OCI-LY3 (cell line): ENCODE measurements at regions not wholly inside any gene's neighbourhood (a gene's known extent, or its start where the extent isn't known, plus 50 kb on each side); places are given as distances from the start of the nearest gene placed in this dataset.

Experiments
- EZH2phosphoT487 ChIP-seq: fragments of 200-600 bp; shearing (Covaris generic); IDR thresholded peaks from 2 replicates; pipeline ENCODE4 v1.6.1; 2018; ENCODE audit warnings: antibody characterized with exemption, mixed run types, low read depth
- TF ChIP-seq, protein P1 (sequence below): fragments of 200-600, 300-600 bp; sonication (generic); IDR thresholded peaks from 2 replicates; pipeline ENCODE4 v1.5.1; 2014; ENCODE audit warnings: antibody characterized with exemption, low read length, low read depth

DNA sequence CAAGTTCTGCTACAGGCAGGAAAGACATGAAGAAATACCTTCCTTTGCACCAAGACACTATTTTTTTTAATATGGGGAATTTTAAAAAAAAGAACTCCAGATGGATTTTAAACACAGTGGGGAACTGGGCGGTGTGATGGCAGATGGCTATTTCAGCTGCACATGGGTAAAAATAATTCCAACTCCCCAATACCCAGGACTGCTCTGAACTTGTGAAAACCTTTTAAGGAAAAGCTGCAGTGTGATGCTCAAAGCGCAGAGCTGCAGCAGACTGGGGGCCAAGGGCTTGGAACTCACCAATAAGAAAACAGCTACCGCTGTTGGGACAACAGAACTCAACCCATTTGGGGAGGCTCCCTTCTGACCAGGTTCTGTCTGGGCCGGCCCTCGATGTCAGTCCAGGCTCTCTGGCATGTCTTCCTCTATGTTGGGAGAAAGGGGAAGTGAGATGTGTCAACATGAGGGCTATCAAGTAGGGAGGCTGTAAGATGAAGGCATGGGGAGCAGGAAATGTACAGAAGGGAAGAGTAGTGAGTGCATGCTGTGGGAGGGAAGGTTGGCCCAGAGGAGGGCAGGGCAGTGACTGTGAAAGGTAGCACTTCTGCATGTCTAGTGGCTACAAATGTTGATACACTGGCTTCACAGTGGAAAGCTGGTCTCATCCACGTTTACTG, 64.0 kb upstream of the SLC14A2 start:
- TF ChIP-seq, protein P1, sequence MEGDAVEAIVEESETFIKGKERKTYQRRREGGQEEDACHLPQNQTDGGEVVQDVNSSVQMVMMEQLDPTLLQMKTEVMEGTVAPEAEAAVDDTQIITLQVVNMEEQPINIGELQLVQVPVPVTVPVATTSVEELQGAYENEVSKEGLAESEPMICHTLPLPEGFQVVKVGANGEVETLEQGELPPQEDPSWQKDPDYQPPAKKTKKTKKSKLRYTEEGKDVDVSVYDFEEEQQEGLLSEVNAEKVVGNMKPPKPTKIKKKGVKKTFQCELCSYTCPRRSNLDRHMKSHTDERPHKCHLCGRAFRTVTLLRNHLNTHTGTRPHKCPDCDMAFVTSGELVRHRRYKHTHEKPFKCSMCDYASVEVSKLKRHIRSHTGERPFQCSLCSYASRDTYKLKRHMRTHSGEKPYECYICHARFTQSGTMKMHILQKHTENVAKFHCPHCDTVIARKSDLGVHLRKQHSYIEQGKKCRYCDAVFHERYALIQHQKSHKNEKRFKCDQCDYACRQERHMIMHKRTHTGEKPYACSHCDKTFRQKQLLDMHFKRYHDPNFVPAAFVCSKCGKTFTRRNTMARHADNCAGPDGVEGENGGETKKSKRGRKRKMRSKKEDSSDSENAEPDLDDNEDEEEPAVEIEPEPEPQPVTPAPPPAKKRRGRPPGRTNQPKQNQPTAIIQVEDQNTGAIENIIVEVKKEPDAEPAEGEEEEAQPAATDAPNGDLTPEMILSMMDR, result no peak
- no peak for TF ChIP-seq EZH2phosphoT487
